K562 (cell line): ENCODE measurements at regions not wholly inside any gene's neighbourhood (a gene's known extent, or its start where the extent isn't known, plus 50 kb on each side); places are given as distances from the start of the nearest gene placed in this dataset.

ENCODE experiments used
- ATAC-seq: fragments of 200-7000 bp; cut with Tn5 transposase; 3 replicates; pipeline ENCODE4 v1.9.1; 2020; ENCODE audit warnings: moderate library complexity
- BruUV-seq: library from RNA; stranded (reverse); fragments of 400-500 nt; replicated peaks from 2 replicates; lab custom pipeline; 2021; lab: Mats Ljungman, UMichigan
- CTCF ChIA-PET: fragments of 300-600 bp; formaldehyde crosslinking; extraction: SDS; loops from one replicate; lab custom pipeline; 2021; ENCODE audit warnings: low intra/inter-chr PET ratio; lab: Yijun Ruan, JAX
- POLR2A ChIA-PET: fragments of 300-600, 350-650 bp; sonication (Branson Sonifier 250); formaldehyde crosslinking; extraction: SDS; loops from one replicate; lab custom pipeline; 2021; ENCODE audit warnings: antibody characterized with exemption, inconsistent platforms; lab: Yijun Ruan, JAX
- DNase-seq, 4 experiments: peaks; one replicate each; pipeline versions ENCODE4 v3.0.0 to v3.0.0-alpha.2; 2011 to 2018; ENCODE audit warnings: low spot score in 3 of 4, mixed read lengths in 3 of 4; ENCODE audit errors: extremely low read depth in 1 of 4
- FAIRE-seq: peaks from 2 replicates; lab custom pipeline; 2011; peaks lifted over from hg19 to GRCh38; lab: Jason Lieb, UNC
- H2AFZ ChIP-seq: 2 replicates; pipeline ENCODE4 v1.6.0; 2011; ENCODE audit warnings: low read depth, low read length, control low read depth, inconsistent platforms
- H3K27ac ChIP-seq: fragments of 200-600 bp; 3 replicates; pipeline ENCODE4 v1.8.0; 2011; ENCODE audit warnings: low read depth, mild to moderate bottlenecking, control low read depth, inconsistent platforms, low read length, moderate library complexity, mixed read lengths; ENCODE audit errors: extremely low read depth
- H3K27me3 ChIP-seq, 2 experiments: fragments of 300-600 bp in 1 of 2; 2 replicates in 1 of 2; 3 replicates in 1 of 2; pipeline versions ENCODE4 v1.6.0 to v1.8.0; 2011; ENCODE audit warnings: inconsistent platforms in 2 of 2, low read length in 2 of 2, mild to moderate bottlenecking in 1 of 2, mixed read lengths in 1 of 2, moderate library complexity in 1 of 2; ENCODE audit not compliant: control insufficient read depth in 2 of 2, insufficient read depth in 2 of 2
- H3K36me3 ChIP-seq: fragments of 300-600 bp; 3 replicates; pipeline ENCODE4 v1.8.0; 2011; ENCODE audit warnings: mild to moderate bottlenecking, low read length, inconsistent platforms; ENCODE audit not compliant: control insufficient read depth, insufficient read depth
- H3K4me1 ChIP-seq, 2 experiments: fragments of 200-600 bp in 1 of 2; replicated peaks in 1 of 2; 2 replicates in 1 of 2; 3 replicates in 1 of 2; pipeline versions ENCODE4 v1.5.1 to v1.8.0; 2011; ENCODE audit warnings: inconsistent platforms in 2 of 2, low read length in 2 of 2, mild to moderate bottlenecking in 1 of 2, mixed read lengths in 1 of 2, moderate library complexity in 1 of 2; ENCODE audit not compliant: control insufficient read depth in 2 of 2, insufficient read depth in 2 of 2
- H3K4me2 ChIP-seq: 2 replicates; pipeline ENCODE4 v1.6.1; 2011; ENCODE audit warnings: low read length, control low read depth, inconsistent platforms, mixed read lengths; ENCODE audit not compliant: insufficient read depth
- H3K4me3 ChIP-seq: fragments of 200-600 bp; sonication (generic), shearing (Covaris generic); 2 replicates; pipeline ENCODE4 v1.5.1; 2016; ENCODE audit warnings: control low read depth, inconsistent platforms
- H3K79me2 ChIP-seq: fragments of 200-600 bp; 3 replicates; pipeline ENCODE4 v1.8.0; 2011; ENCODE audit warnings: low read length, inconsistent platforms; ENCODE audit not compliant: control insufficient read depth, insufficient read depth
- H3K9ac ChIP-seq, 2 experiments: 2 replicates each; pipeline versions ENCODE4 v1.6.0 to v1.6.1; 2011; ENCODE audit warnings: low read depth in 2 of 2, low read length in 2 of 2, control low read depth in 1 of 2, inconsistent platforms in 1 of 2, mild to moderate bottlenecking in 1 of 2, mixed read lengths in 1 of 2; ENCODE audit not compliant: insufficient read depth in 1 of 2
- H3K9me1 ChIP-seq: one replicate; pipeline ENCODE4 v1.6.0; 2011; ENCODE audit warnings: inconsistent platforms, mild to moderate bottlenecking, low read length, moderate library complexity; ENCODE audit not compliant: control insufficient read depth, insufficient read depth
- H3K9me3 ChIP-seq: replicated peaks from 2 replicates; pipeline ENCODE4 v1.5.1; 2011; ENCODE audit warnings: low read depth, low read length, inconsistent platforms; ENCODE audit not compliant: control insufficient read depth, insufficient read depth
- H4K20me1 ChIP-seq: replicated peaks from 2 replicates; pipeline ENCODE4 v1.6.1; 2011; ENCODE audit warnings: low read length, inconsistent platforms, mixed read lengths; ENCODE audit not compliant: control insufficient read depth, insufficient read depth
- ARID3B ChIP-seq: fragments of 250-450 bp; sonication (Bioruptor Pico); IDR thresholded peaks from 2 replicates; pipeline ENCODE4 v1.4.0; 2020; ENCODE audit warnings: borderline replicate concordance
- HNRNPL ChIP-seq: fragments of 200-400 bp; formaldehyde crosslinking; IDR thresholded peaks from 2 replicates; pipeline ENCODE4 v1.6.1; 2017; ENCODE audit warnings: low read depth, mild to moderate bottlenecking, low read length
- KDM2B ChIP-seq: fragments of 250-450 bp; sonication (Bioruptor Pico); IDR thresholded peaks from 2 replicates; pipeline ENCODE4 v1.8.0; 2021; ENCODE audit warnings: mild to moderate bottlenecking, moderate library complexity
- PYGO2 ChIP-seq: fragments of 450-650 bp; IDR thresholded peaks from 2 replicates; pipeline ENCODE4 v1.6.1; 2016; ENCODE audit warnings: mild to moderate bottlenecking, missing genetic modification characterization, moderate library complexity, missing compliant biosample characterization
- ZBTB40 ChIP-seq, 2 experiments: fragments of 450-650 bp in 1 of 2; sonication (generic) in 1 of 2; formaldehyde crosslinking in 1 of 2; IDR thresholded peaks; 2 replicates each; pipeline versions ENCODE4 v1.7.1 to v1.9.0; 2016 to 2022; ENCODE audit warnings: inconsistent platforms in 1 of 2, mild to moderate bottlenecking in 1 of 2, missing genetic modification reagents in 1 of 2
- ZNF232 ChIP-seq: sonication (generic); formaldehyde crosslinking; IDR thresholded peaks from 2 replicates; pipeline ENCODE4 v1.8.0; 2022; ENCODE audit warnings: mild to moderate bottlenecking, missing genetic modification reagents
- ZNF830 ChIP-seq: fragments of 250-450 bp; sonication (Bioruptor Pico); IDR thresholded peaks from 2 replicates; pipeline ENCODE4 v1.5.0; 2021; ENCODE audit warnings: mild to moderate bottlenecking
- ZSCAN32 ChIP-seq: fragments of 450-650 bp; formaldehyde crosslinking; IDR thresholded peaks from 2 replicates; pipeline ENCODE4 v1.4.0; 2020; ENCODE audit warnings: mild to moderate bottlenecking, moderate library complexity
- WGBS: fragments of 100-300 bp; shearing (Covaris generic); methylation state at CpG from one replicate; pipeline ENCODE4 v1.1.6; 2016; ENCODE audit warnings: low coverage, mixed read lengths; ENCODE audit not compliant: insufficient coverage; ENCODE audit errors: missing lambda C conversion rate; 5-methylcytosine and 5-hydroxymethylcytosine counted together
- in situ Hi-C: fragments of 300-500 bp; cut with MboI; formaldehyde crosslinking; loops from 4 replicates; pipeline ENCODE4 v1.15.0; 2018; ENCODE audit warnings: inconsistent platforms, mixed read lengths
- intact Hi-C: fragments of 100-400 bp; cut with micrococcal nuclease; formaldehyde crosslinking; loops from 2 replicates; pipeline ENCODE4 v1.14.2; 2022

DNA sequence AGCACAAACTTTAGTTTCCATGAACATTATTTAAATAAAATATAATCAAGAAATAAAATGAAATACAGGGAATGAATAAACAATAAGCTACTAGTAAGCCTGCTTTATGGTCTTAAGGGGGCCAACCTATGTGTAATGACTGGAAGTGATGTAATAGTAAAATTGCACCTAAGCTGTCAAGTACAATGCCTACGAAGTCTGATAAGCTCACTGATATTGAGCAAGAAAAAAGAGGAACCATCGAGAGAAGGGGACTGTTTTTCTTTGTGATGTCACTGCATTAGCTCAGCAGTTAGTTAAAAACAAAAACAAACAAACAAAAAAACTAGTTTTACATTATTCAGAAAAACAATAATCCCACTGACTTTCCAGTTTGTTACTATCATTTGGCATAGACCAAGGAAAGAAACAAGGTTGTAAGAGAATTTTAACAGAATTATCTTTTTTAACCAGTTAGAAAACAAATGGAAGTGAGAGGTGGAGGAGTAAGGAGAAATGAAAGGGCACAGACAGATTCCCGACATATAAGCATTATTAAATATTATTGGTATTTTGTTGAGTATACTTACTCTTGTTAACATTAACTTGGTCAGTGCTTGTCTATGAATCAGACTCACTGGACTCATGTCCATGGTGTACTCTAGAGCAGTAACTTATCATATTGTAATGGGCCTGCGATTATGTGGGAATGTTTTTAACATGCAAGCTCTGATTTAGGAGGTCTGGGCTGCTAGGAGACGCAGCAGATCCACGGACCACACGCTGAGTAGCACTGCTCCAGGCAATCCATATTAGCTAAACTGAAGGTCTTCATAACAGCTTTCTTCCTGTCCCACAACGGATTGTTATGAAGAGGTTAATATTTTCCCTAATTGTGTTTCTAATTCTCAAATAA is 99.6 kb upstream of the HMGCLL1 start (continued):
- TF ChIP-seq KDM2B (CRISPR knock-in tag), result no peak

- WGBS, result 0% methylated on average over 5 of the region's 5 CpGs
- CTCF ChIA-PET, result interaction anchor here (0.7 kb wide), 1 partner anchor 382 kb away, joined by 3 read pairs; no protein-coding TSS in a partner anchor
- Histone ChIP-seq H3K36me3 (no peaks in the 10 kb centered on the region), H3K27me3 (no peaks in the 10 kb centered on the region), H4K20me1 (no peaks in the 10 kb centered on the region), H3K9me3 (no peaks in the 10 kb centered on the region), H2AFZ (no peak overlapping the region), H3K79me2 (no peaks in the 10 kb centered on the region), H3K27ac (no peak overlapping the region), H3K4me2 (no peak overlapping the region), H3K4me1 (no peaks in the 10 kb centered on the region), H3K4me3 (no peak overlapping the region), H3K9me1 (no peaks in the 10 kb centered on the region), H3K9ac (no peak overlapping the region)
- POLR2A ChIA-PET, result no interaction called here
- intact Hi-C loops (no loop called here), in situ Hi-C loops (no loop called here)
- DNase-seq, result no peak
- no TSS peak for BruUV-seq
- no peak for ATAC-seq
- FAIRE-seq, result no peak
- TF ChIP-seq ARID3B (no peak), ZNF232 (CRISPR knock-in tag) (no peak), HNRNPL (no peak), PYGO2 (tag) (no peak), ZNF830 (CRISPR knock-in tag) (no peak), ZSCAN32 (CRISPR knock-in tag) (no peak), ZBTB40 (IDR thresholded peaks at IDR 0.05) (no peak), ZBTB40 (CRISPR knock-in tag; IDR thresholded peaks at IDR 0.05) (no peak)
Observed at GRCh38 chr6:55676736-55677135, 97.7 kb upstream of the HMGCLL1 start.
